Endodermal cell (in vitro differentiated cells): ENCODE measurements at regions not wholly inside any gene's neighbourhood (a gene's known extent, or its start where the extent isn't known, plus 50 kb on each side); places are given as distances from the start of the nearest gene placed in this dataset.
"Not testable (repeated sequence)": the region's sequence is repeated elsewhere in the genome, so short reads cannot be mapped to it uniquely, and the experiment has no call there.

Experiments used
- DNase-seq: peaks from one replicate; pipeline ENCODE4 v3.0.0-alpha.2; 2017
- H3K27ac ChIP-seq: 2 replicates; pipeline ENCODE4 v1.5.1; 2013; ENCODE audit warnings: mild to moderate bottlenecking, low read depth, low read length, moderate library complexity
- H3K27me3 ChIP-seq: 2 replicates; pipeline ENCODE4 v1.6.1; 2013; ENCODE audit warnings: mild to moderate bottlenecking, low read length, moderate library complexity; ENCODE audit not compliant: insufficient read depth, control insufficient read depth, poor library complexity, severe bottlenecking
- H3K36me3 ChIP-seq: 2 replicates; pipeline ENCODE4 v1.7.0; 2013; ENCODE audit warnings: mild to moderate bottlenecking, low read length, moderate library complexity; ENCODE audit not compliant: control insufficient read depth, insufficient read depth
- H3K4me1 ChIP-seq: one replicate; pipeline ENCODE4 v1.7.0; 2013; ENCODE audit warnings: low read length; ENCODE audit not compliant: control insufficient read depth, insufficient read depth
- H3K4me3 ChIP-seq: 2 replicates; pipeline ENCODE4 v1.5.1; 2013; ENCODE audit warnings: mild to moderate bottlenecking, low read length, moderate library complexity
- H3K9ac ChIP-seq: 2 replicates; pipeline ENCODE4 v1.6.1; 2013; ENCODE audit warnings: mild to moderate bottlenecking, low read length, moderate library complexity; ENCODE audit not compliant: poor library complexity, severe bottlenecking; ENCODE audit errors: extremely low read depth
- H3K9me3 ChIP-seq: 2 replicates; pipeline ENCODE4 v1.6.1; 2013; ENCODE audit warnings: mild to moderate bottlenecking, low read length, moderate library complexity; ENCODE audit not compliant: control insufficient read depth
- H3K27ac Mint-ChIP-seq: 2 replicates; pipeline ENCODE4 v1.8.0; 2020; ENCODE audit warnings: mixed read lengths
- H3K27me3 Mint-ChIP-seq: 2 replicates; pipeline ENCODE4 v1.8.0; 2021; ENCODE audit warnings: mild to moderate bottlenecking, mixed read lengths; ENCODE audit not compliant: insufficient read depth
- H3K36me3 Mint-ChIP-seq: 2 replicates; pipeline ENCODE4 v1.8.0; 2020; ENCODE audit warnings: low read depth, mixed read lengths
- H3K4me1 Mint-ChIP-seq: 2 replicates; pipeline ENCODE4 v1.8.0; 2020; ENCODE audit warnings: mixed read lengths
- H3K4me3 Mint-ChIP-seq: 2 replicates; pipeline ENCODE4 v1.8.0; 2020; ENCODE audit warnings: mild to moderate bottlenecking, moderate library complexity, mixed read lengths
- H3K9me3 Mint-ChIP-seq: 2 replicates; pipeline ENCODE4 v1.8.0; 2020; ENCODE audit warnings: mild to moderate bottlenecking, mixed read lengths
- CTCF ChIP-seq: fragments of 200-600 bp; sonication (generic); conservative IDR thresholded peaks from 2 replicates; pipeline ENCODE4 v1.5.0; 2021; ENCODE audit warnings: antibody characterized with exemption, mild to moderate bottlenecking
- WGBS, 2 experiments: methylation state at CpG; one replicate each; pipeline versions ENCODE4 v1.1.5 to v1.1.7; 2013; ENCODE audit warnings: missing lambda C conversion rate in 2 of 2, mixed read lengths in 1 of 2; ENCODE audit not compliant: insufficient coverage in 1 of 2, insufficient read length in 1 of 2; 5-methylcytosine and 5-hydroxymethylcytosine counted together

- Mint-ChIP-seq H3K4me3 (no peak overlapping the region), H3K27me3 (no peaks in the 10 kb centered on the region), H3K9me3 (peaks cover 6% of the 10 kb centered on the region), H3K36me3 (no peaks in the 10 kb centered on the region), H3K27ac (no peak overlapping the region), H3K4me1 (no peaks in the 10 kb centered on the region)
- no peaks in the 10 kb centered on the region for H3K27me3 ChIP-seq
- no peak overlapping the region for H3K4me3 ChIP-seq
- 66 to 70% methylated on average over 2 of the region's 2 CpGs for WGBS, 2 experiments
- no peak overlapping the region for H3K27ac ChIP-seq
- H3K9ac ChIP-seq = no peak overlapping the region
- no peaks in the 10 kb centered on the region for H3K4me1 ChIP-seq
- TF ChIP-seq CTCF = no peak
- DNase-seq = no peak
- H3K9me3 ChIP-seq = peaks cover 6% of the 10 kb centered on the region
- H3K36me3 ChIP-seq = no peaks in the 10 kb centered on the region
Measured at GRCh38 chr5:24998641-24999040, 353.9 kb upstream of the CDH10 start.

- no peak overlapping the region for H3K4me3 ChIP-seq
- H3K27me3 Mint-ChIP-seq = no peaks in the 10 kb centered on the region
- no peaks in the 10 kb centered on the region for H3K9me3 ChIP-seq
- H3K27me3 ChIP-seq = no peaks in the 10 kb centered on the region
- no peak overlapping the region for H3K4me3 Mint-ChIP-seq
- no peaks in the 10 kb centered on the region for H3K9me3 Mint-ChIP-seq
- no peak overlapping the region for H3K9ac ChIP-seq
- H3K27ac Mint-ChIP-seq = no peak overlapping the region
- no peak overlapping the region for H3K27ac ChIP-seq
- 96% methylated on average over 2 of the region's 3 CpGs; no CpG with 5 or more reads in 1 of the 2 experiments for WGBS, 2 experiments
- H3K36me3 Mint-ChIP-seq = no peaks in the 10 kb centered on the region
- no peaks in the 10 kb centered on the region for H3K4me1 Mint-ChIP-seq
- no peaks in the 10 kb centered on the region for H3K36me3 ChIP-seq
- no peak for DNase-seq
- no peak for TF ChIP-seq CTCF
- no peaks in the 10 kb centered on the region for H3K4me1 ChIP-seq
Measured at GRCh38 chr5:24986326-24986725, 341.5 kb upstream of the CDH10 start.

GRCh38 chr5:24978552-24978951, 333.8 kb upstream of the CDH10 start:
- DNase-seq, H3K4me3 ChIP-seq, H3K9me3 Mint-ChIP-seq, H3K9ac ChIP-seq, H3K27ac ChIP-seq, H3K4me1 ChIP-seq, H3K27ac Mint-ChIP-seq, H3K27me3 ChIP-seq, H3K4me1 Mint-ChIP-seq, H3K4me3 Mint-ChIP-seq, H3K27me3 Mint-ChIP-seq, H3K36me3 ChIP-seq, H3K9me3 ChIP-seq, H3K36me3 Mint-ChIP-seq: not testable (repeated sequence)
- WGBS, 2 experiments = 93% methylated on average over 3 of the region's 3 CpGs; no CpG with 5 or more reads in 1 of the 2 experiments

- no peak for TF ChIP-seq CTCF
- Histone ChIP-seq H3K4me1 (no peaks in the 10 kb centered on the region), H3K9me3 (no peaks in the 10 kb centered on the region), H3K4me3 (no peak overlapping the region), H3K27ac (no peak overlapping the region), H3K27me3 (no peaks in the 10 kb centered on the region), H3K9ac (no peak overlapping the region), H3K36me3 (no peaks in the 10 kb centered on the region)
- H3K9me3 Mint-ChIP-seq = no peaks in the 10 kb centered on the region
- no peak overlapping the region for H3K4me3 Mint-ChIP-seq
- H3K27me3 Mint-ChIP-seq = no peaks in the 10 kb centered on the region
- H3K4me1 Mint-ChIP-seq = no peaks in the 10 kb centered on the region
- 100% methylated on average over 1 of the region's 1 CpG; no CpG with 5 or more reads in 1 of the 2 experiments for WGBS, 2 experiments
- H3K36me3 Mint-ChIP-seq = no peaks in the 10 kb centered on the region
- H3K27ac Mint-ChIP-seq = no peak overlapping the region
- no peak for DNase-seq
Measured at GRCh38 chr5:24963611-24964010, 318.8 kb upstream of the CDH10 start.
